ENCODE measurements at regions not wholly inside any gene's neighbourhood (a gene's known extent, or its start where the extent isn't known, plus 50 kb on each side); places are given as distances from the start of the nearest gene placed in this dataset.
"Not testable (repeated sequence)": the region's sequence is repeated elsewhere in the genome, so short reads cannot be mapped to it uniquely, and the experiment has no call there.

DNA sequence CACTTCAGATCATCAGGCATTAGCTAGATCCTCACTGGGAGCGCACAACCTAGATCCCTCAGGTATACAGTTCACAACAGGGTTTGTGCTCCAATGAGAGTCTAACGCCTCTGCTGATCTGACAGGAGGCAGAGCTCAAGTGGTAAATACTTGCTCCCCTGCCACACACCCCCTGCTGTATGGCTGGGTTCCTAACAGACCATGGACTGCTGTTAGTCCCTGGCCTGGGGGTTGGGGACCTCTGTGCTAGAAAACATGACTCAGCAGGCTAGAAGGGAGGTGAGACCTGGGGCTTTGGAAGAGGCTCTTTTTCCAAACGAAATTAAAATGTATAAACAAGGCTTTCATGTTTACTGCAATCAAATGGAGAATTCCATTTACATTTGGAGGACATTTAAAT is 691.1 kb downstream of the FLRT2 start:
- Mint-ChIP-seq H3K4me3 (no peak overlapping the region), H3K4me1 (no peaks in the 10 kb centered on the region), H3K27me3 (no peaks in the 10 kb centered on the region), H3K27ac (no peak overlapping the region), H3K36me3 (no peaks in the 10 kb centered on the region), H3K9me3 (peaks cover 7% of the 10 kb centered on the region)
- ATAC-seq: no peak

DNA sequence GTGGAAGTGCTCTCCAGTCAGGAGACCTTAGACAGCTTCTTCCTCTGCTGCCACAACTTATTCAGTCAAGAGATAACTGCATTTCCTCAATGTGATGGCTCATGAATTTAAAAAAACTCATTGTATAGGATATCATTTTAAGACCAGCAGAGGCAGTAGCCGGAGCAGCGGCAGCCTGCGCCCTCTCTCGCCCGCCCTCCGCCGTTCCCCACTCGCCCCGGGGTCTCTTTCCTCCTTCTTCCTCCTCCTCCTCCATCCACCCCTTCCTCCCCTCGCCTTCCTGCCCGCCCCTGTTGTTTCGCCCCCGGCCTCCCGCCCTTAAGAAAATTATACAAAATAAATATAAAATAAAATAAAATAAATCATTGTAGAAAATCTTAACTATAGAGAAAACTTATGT is 687.6 kb downstream of the FLRT2 start:
- H3K27me3 Mint-ChIP-seq: no peaks in the 10 kb centered on the region
- H3K36me3 Mint-ChIP-seq: no peaks in the 10 kb centered on the region
- ATAC-seq: no peak
- no peak overlapping the region for H3K27ac Mint-ChIP-seq
- H3K4me1 Mint-ChIP-seq: no peaks in the 10 kb centered on the region
- no peak overlapping the region for H3K4me3 Mint-ChIP-seq
- H3K9me3 Mint-ChIP-seq: peaks cover 4% of the 10 kb centered on the region

DNA sequence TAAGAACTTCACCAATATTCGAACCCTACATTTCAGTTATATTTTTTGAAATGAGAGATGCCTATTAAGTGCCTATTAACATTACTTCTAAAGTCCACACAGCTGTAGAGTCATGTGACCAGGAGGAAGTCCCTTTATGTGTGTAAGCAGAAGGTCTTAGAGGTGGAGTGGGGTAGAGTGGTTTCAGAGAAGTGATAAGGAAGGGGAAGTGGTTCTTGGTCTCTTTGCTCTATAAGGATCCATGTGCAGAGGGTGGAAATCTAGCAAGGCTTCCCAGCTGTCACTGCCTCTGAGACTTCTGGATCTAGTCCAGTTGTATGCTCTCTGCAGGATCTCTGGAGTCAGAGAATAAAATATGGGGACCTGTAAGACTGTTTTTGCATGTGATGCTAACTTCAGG is 673.9 kb downstream of the FLRT2 start:
- H3K27me3 Mint-ChIP-seq: no peaks in the 10 kb centered on the region
- H3K4me3 Mint-ChIP-seq: no peak overlapping the region
- no peaks in the 10 kb centered on the region for H3K36me3 Mint-ChIP-seq
- no peak for ATAC-seq
- H3K4me1 Mint-ChIP-seq: no peaks in the 10 kb centered on the region
- H3K27ac Mint-ChIP-seq: no peak overlapping the region
- H3K9me3 Mint-ChIP-seq: peaks cover 11% of the 10 kb centered on the region

DNA sequence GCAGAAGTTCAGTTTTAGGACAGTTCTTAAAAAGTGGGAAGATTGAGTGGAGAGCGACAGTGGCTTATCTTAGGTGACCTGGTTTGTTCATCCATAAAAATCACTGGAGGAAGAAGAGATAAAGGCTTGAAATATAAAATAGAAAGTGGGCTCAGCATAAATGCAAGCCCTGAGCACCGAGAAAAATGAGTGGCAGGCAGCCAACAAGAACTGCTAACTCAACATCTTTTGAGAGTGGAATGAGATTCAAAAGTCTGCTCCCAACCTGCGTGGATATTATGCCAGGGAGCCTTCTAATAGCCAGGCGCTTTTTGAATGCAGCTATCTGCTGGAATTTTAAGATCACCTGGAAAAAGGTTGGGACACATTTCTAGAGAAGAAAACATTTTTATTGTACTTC is 666.5 kb downstream of the FLRT2 start:
- Mint-ChIP-seq H3K36me3 (no peaks in the 10 kb centered on the region), H3K4me1 (no peaks in the 10 kb centered on the region), H3K27ac (no peak overlapping the region), H3K9me3 (peaks cover 8% of the 10 kb centered on the region), H3K4me3 (no peak overlapping the region), H3K27me3 (no peaks in the 10 kb centered on the region)
- ATAC-seq: no peak

DNA sequence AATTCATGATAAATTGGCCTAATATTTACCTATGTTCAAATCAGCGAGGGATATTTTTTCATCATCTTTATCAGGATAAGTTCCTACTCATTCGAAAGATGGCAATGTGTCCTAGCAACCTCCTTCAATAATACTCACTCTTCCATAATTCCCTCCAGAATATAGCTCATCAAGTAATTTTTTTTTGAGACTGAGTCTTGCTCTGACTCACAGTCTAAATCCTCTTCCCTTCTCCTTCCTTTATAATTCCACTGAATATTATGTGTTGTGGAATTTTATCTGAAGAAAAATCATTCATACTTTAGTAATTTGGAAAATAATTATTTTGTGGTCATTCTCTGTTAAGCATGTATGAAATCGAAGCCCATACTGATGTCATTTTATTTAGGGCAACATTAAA is 663.8 kb downstream of the FLRT2 start:
- Mint-ChIP-seq H3K9me3 (peaks cover under 1% of the 10 kb centered on the region), H3K4me3 (no peak overlapping the region), H3K4me1 (no peaks in the 10 kb centered on the region), H3K36me3 (no peaks in the 10 kb centered on the region), H3K27me3 (no peaks in the 10 kb centered on the region), H3K27ac (no peak overlapping the region)
- no peak for ATAC-seq

DNA sequence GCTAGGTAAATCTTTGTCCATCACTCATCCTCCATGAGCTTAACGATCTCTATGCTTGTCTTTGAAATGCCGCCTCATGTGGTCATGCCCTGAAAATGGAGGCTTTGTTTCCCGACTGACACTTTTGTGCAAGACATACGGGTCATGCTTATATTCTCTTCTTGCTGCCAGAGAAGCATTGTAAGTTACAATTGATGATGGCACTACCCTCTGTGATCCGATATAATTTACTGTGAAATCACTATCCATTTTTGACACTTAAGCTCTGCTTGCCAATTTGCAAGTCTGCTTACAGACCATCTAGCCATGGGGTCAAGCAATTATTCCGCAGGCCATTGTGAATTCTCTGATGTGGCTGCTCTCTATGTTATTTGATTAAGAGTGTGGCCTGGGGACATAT is 650.0 kb downstream of the FLRT2 start:
- peaks cover 3% of the 10 kb centered on the region for H3K9me3 Mint-ChIP-seq
- H3K27me3 Mint-ChIP-seq: no peaks in the 10 kb centered on the region
- no peak overlapping the region for H3K27ac Mint-ChIP-seq
- no peak for ATAC-seq
- no peaks in the 10 kb centered on the region for H3K4me1 Mint-ChIP-seq
- no peaks in the 10 kb centered on the region for H3K36me3 Mint-ChIP-seq
- H3K4me3 Mint-ChIP-seq: no peak overlapping the region

DNA sequence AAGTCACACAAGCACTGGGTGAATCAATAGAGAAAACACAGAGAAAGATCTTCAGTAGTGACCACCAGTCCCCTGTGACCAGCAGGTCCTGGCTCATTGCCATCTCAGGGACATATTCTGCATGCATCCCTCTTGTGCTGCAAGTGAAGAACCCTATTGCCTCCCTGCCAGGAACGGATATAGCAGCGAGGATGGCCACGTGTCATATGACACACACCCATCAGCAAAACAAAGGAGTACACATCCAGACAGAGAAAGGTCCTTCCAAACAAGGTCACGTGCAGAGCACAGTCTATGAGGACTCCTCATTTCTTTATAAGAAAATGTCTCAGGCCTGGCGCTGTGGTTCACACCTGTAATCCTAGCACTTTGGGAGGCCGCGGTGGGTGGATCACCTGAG is 638.4 kb downstream of the FLRT2 start:
- H3K4me1 Mint-ChIP-seq: no peaks in the 10 kb centered on the region
- peaks cover 10% of the 10 kb centered on the region for H3K9me3 Mint-ChIP-seq
- H3K4me3 Mint-ChIP-seq: no peak overlapping the region
- no peaks in the 10 kb centered on the region for H3K36me3 Mint-ChIP-seq
- ATAC-seq: no peak
- H3K27ac Mint-ChIP-seq: no peak overlapping the region
- H3K27me3 Mint-ChIP-seq: no peaks in the 10 kb centered on the region

DNA sequence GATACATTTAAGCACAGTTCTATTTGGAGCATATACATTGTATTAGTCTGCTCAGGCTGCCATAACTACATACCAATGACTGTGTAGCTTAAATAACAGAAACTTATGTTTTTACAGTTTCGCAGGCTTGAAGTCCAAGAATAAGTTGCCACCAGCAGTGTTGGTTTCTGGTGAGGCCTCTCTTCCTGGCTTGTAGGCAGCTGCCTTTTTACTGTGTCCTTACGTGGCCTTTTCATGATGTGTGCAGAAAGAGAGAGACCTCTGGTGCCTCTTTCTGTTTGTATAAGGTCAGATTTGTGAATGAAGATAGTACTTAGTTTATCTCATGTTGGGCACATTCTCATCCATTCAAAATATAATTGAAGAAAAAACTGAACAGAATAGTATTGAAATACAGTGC is 636.6 kb downstream of the FLRT2 start:
- Mint-ChIP-seq H3K27me3 (no peaks in the 10 kb centered on the region), H3K36me3 (no peaks in the 10 kb centered on the region), H3K4me1 (no peaks in the 10 kb centered on the region), H3K4me3 (no peak overlapping the region), H3K27ac (no peak overlapping the region), H3K9me3 (peaks cover 8% of the 10 kb centered on the region)
- no peak for ATAC-seq

DNA sequence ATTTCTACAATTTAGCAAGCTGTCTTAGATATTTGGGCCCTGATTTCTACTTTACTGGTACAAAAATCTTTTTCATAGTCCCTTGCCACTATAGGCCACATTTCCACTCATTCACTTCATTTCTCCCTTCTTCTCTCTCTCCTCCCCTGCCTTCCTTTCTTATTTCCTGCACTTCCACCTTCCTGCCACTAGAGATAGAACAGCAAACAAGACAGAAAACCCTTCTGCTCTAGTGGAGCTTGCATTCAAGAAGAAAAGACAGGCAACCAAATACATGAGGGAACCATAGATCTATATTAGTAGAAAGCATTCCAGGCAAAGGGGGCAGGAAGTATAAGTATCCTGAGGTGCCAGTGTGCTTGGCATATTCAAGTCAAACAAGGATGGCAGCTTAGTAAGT is 623.5 kb downstream of the FLRT2 start:
- Mint-ChIP-seq H3K27ac (no peak overlapping the region), H3K36me3 (no peaks in the 10 kb centered on the region), H3K4me3 (no peak overlapping the region), H3K4me1 (no peaks in the 10 kb centered on the region), H3K9me3 (no peaks in the 10 kb centered on the region), H3K27me3 (no peaks in the 10 kb centered on the region)
- no peak for ATAC-seq

DNA sequence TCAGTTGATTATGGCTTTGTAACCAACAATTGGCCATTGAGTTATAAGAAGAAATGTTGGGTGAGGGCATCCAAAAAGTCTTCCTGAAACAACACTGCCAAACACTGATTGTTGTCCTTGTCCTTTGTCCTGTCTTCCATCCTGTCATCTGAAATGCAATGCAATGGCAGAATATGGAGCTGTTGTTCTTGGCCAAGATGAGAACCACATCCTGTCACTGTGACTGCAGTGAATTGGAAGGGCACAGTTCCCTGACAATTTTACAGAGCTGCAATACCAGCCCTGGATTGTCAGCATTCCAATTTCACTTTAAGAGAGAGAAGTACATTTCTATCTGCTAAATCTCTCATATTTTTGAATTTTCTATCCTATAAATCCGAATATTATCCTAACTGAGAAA is 613.3 kb downstream of the FLRT2 start:
- no peaks in the 10 kb centered on the region for H3K36me3 Mint-ChIP-seq
- ATAC-seq: no peak
- H3K4me3 Mint-ChIP-seq: no peak overlapping the region
- H3K9me3 Mint-ChIP-seq: peaks cover 8% of the 10 kb centered on the region
- H3K4me1 Mint-ChIP-seq: no peaks in the 10 kb centered on the region
- H3K27ac Mint-ChIP-seq: no peak overlapping the region
- H3K27me3 Mint-ChIP-seq: no peaks in the 10 kb centered on the region

DNA sequence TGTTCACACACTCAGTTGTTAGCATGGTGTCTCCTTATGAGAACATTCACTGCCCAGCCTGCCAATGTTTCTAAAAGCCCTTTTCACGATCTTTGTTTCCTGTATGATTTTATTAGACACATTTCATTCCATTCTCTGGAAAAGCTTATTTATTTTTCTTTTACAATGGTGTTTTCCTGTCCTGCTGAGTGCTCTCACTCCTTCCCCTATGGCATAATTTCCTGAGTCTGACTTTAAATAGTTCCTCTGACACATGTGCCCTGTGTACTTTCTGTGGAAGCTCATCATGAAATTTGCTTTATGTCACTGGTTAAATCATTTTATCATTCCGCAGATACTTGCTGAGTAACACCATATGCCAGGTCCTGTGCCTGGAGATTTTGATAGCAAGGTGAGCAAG is 612.0 kb downstream of the FLRT2 start:
- Mint-ChIP-seq H3K9me3 (peaks cover 11% of the 10 kb centered on the region), H3K27ac (no peak overlapping the region), H3K36me3 (no peaks in the 10 kb centered on the region), H3K27me3 (no peaks in the 10 kb centered on the region), H3K4me3 (no peak overlapping the region), H3K4me1 (no peaks in the 10 kb centered on the region)
- no peak for ATAC-seq

DNA sequence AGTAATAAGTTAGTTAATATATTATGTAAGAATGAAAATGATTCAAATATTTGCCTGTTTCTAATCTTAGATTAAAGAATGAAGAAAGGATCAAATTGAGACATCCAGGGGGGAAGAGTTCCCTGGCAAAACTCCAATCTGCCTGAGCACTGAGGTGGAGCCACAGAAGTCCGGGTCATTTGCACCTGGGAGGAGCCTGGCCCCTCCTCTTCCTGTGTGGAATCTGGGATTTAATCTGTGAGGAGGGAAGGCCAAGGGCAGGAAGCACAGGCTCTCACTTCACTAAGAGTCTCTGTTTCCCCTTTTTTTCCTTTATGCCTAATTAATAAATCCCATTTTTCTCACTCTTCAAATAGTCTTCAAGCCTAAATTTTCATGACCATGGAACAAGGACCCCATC is 599.5 kb downstream of the FLRT2 start:
- Mint-ChIP-seq H3K9me3 (peaks cover 3% of the 10 kb centered on the region), H3K27ac (no peak overlapping the region), H3K4me3 (no peak overlapping the region), H3K4me1 (no peaks in the 10 kb centered on the region), H3K27me3 (no peaks in the 10 kb centered on the region), H3K36me3 (peaks cover 9% of the 10 kb centered on the region)
- ATAC-seq: no peak

DNA sequence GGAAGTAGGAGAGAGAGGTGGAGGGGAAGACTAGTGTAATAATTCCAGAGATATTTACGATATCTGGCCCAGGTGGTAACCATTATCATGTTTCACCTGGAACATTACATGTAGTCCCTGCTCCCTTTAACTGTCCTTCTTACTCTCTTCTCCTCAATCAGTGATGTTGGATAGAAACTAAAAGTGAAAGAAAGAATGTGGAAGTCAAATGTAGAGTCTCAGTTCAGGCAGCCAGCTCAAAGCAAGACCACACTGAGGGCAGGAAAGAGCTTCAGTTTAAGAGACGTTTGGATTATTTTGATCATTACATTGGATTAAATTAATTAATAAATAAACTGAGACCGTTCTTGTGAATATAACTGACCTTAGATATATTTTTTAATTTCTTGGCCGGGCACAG is 594.4 kb downstream of the FLRT2 start:
- ATAC-seq: no peak
- H3K9me3 Mint-ChIP-seq: peaks cover 2% of the 10 kb centered on the region
- H3K4me3 Mint-ChIP-seq: no peak overlapping the region
- H3K27ac Mint-ChIP-seq: no peak overlapping the region
- H3K27me3 Mint-ChIP-seq: no peaks in the 10 kb centered on the region
- peaks cover 9% of the 10 kb centered on the region for H3K36me3 Mint-ChIP-seq
- peaks cover 8% of the 10 kb centered on the region for H3K4me1 Mint-ChIP-seq

DNA sequence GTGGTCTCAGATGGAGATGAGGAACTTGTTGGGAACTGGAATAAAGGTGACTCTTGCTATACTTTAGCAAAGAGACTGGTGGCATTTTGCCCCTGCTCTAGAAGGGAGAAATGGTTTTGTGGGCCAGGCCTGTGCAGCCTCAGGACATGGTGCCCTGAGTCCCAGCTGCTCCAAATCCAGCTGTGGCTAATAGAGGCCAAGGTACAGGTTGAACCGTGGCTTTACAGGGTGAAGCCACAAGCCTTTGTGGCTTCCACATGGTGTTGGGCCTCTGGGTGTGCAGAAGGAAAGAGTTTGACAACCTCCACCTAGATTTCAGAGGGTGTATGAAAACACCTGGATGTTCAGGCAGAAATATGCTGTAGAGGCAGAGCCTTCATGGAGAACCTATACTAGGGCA is 586.0 kb downstream of the FLRT2 start:
- Mint-ChIP-seq H3K9me3 (peaks cover 15% of the 10 kb centered on the region), H3K4me1 (no peaks in the 10 kb centered on the region), H3K4me3 (no peak overlapping the region), H3K36me3 (no peaks in the 10 kb centered on the region), H3K27me3 (no peaks in the 10 kb centered on the region), H3K27ac (no peak overlapping the region)
- no peak for ATAC-seq

DNA sequence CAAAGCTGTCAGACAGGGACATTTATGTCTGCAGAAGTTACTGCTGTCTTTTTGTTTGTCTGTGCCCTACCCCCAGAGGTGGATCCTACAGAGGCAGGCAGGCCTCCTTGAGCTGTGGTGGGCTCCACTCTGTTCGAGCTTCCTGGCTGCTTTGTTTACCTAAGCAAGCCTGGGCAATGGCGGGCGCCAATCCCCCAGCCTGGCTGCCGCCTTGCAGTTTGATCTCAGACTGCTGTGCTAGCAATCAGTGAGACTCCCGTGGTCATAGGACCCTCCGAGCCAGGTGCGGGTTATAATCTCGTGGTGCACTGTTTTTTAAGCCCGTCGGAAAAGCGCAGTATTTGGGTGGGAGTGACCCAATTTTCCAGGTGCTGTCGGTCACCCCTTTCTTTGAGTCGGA is 580.9 kb downstream of the FLRT2 start:
- not testable (repeated sequence) for H3K4me1 Mint-ChIP-seq, H3K4me3 Mint-ChIP-seq, H3K27me3 Mint-ChIP-seq, H3K27ac Mint-ChIP-seq, ATAC-seq, H3K36me3 Mint-ChIP-seq
- H3K9me3 Mint-ChIP-seq: peaks cover 13% of the 10 kb centered on the region

DNA sequence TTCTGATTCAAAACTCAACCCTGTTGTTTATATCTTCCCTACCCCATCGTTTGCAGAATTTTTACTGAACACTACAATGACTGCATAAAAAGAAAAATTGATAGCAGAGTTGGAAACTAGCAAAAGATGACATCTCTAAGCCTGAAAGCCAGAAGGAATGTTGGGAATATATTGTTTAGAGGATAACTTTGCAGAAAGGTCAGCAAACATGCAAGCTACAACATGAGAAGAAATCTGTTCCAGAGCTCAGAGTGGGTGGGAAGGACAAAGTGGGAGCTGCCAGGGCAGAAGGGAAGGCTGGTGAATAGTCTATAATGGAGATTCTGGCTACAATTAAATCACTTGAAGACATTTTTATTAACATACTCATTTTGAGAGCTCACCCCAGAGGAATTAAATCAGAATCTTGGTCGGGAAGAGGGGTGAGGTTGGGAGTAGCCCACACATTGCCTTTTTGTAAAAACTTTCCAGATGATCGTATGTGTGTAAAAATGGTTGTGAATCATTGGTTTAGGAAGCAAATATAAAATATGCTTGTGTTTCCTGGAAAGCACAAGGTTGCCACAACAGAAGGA is 574.8 kb downstream of the FLRT2 start:
- no peaks in the 10 kb centered on the region for H3K27me3 Mint-ChIP-seq
- H3K36me3 Mint-ChIP-seq: peaks cover 15% of the 10 kb centered on the region
- ATAC-seq: no peak
- no peaks in the 10 kb centered on the region for H3K4me1 Mint-ChIP-seq
- no peak overlapping the region for H3K27ac Mint-ChIP-seq
- H3K9me3 Mint-ChIP-seq: peaks cover 11% of the 10 kb centered on the region
- H3K4me3 Mint-ChIP-seq: no peak overlapping the region

DNA sequence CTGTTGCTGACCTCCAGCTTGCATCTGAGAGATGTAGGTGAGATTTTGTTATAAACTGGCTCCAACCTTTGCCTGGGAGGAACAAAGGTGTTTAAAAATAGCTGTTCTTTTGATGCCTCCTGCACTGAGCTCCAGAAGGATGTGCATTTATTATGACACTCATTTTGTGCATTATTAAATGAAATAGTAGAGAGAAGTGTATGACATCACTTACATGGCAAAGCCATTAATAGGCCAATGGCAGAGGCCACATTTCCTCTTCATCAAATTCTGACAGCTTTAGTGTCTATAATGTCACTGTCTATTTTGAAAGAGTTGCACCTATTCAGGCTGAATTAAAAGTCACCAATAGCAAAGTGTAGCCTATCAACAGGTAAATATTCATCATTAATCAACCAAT is 564.6 kb downstream of the FLRT2 start:
- no peak overlapping the region for H3K4me3 Mint-ChIP-seq
- no peak overlapping the region for H3K27ac Mint-ChIP-seq
- no peaks in the 10 kb centered on the region for H3K4me1 Mint-ChIP-seq
- no peaks in the 10 kb centered on the region for H3K36me3 Mint-ChIP-seq
- peaks cover 2% of the 10 kb centered on the region for H3K9me3 Mint-ChIP-seq
- ATAC-seq: no peak
- H3K27me3 Mint-ChIP-seq: no peaks in the 10 kb centered on the region

All from stimulated activated memory B cell treated with anti-CD40 and anti-IgM and Interleukin-4, amounts not matched to agents 10 μg/mL and 1 μg/mL and 100 μg/mL, for 72 hours (primary cell).